ENCODE measurements at regions not wholly inside any gene's neighbourhood (a gene's known extent, or its start where the extent isn't known, plus 50 kb on each side); places are given as distances from the start of the nearest gene placed in this dataset.

GRCh38 chr9:118423721-118424120 is 719.5 kb downstream of the TLR4 start:
- Mint-ChIP-seq H3K9me3 (peaks cover 2 to 5% (median 3%) of the 10 kb centered on the region in 3 donors), H3K36me3 (no peaks in the 10 kb centered on the region), H3K4me3 (no peak overlapping the region), H3K27ac (no peak overlapping the region), H3K4me1 (no peaks in the 10 kb centered on the region), H3K27me3 (no peaks in the 10 kb centered on the region)
- ChIA-PET CTCF (no interaction called here), POLR2A (no interaction called here)
- Histone ChIP-seq H3K27ac (ENCODE audit: low read length) (no peak overlapping the region), H3K9me3 (no peaks in the 10 kb centered on the region), H3K27me3 (replicated peaks in 1 of 2; ENCODE audit: control insufficient read depth in 2 of 2, extremely low read depth in 1 of 2, insufficient read depth in 2 of 2, low read length in 1 of 2) (no peaks in the 10 kb centered on the region), H3K4me3 (ENCODE audit: control insufficient read depth in 1 of 2, extremely low read depth in 1 of 2, low read length in 1 of 2) (no peak overlapping the region), H3K4me1 (ENCODE audit: control insufficient read depth in 1 of 2, extremely low read depth in 1 of 2, insufficient read depth in 2 of 2, low read length in 2 of 2) (no peaks in the 10 kb centered on the region), H3K36me3 (ENCODE audit: control insufficient read depth in 2 of 2, extremely low read depth in 1 of 2, insufficient read depth in 1 of 2, low read length in 1 of 2) (no peaks in the 10 kb centered on the region)
- ATAC-seq (replicated peaks in 1 of 4) = no peak
- no peak for DNase-seq
- 93% methylated on average over 2 of the region's 4 CpGs for WGBS (ENCODE audit: insufficient coverage)

GRCh38 chr9:118426772-118427171 is 722.6 kb downstream of the TLR4 start:
- no peak overlapping the region for H3K4me3 ChIP-seq (ENCODE audit: control insufficient read depth in 1 of 2, extremely low read depth in 1 of 2, low read length in 1 of 2)
- POLR2A ChIA-PET = no interaction called here
- no CpG with 5 or more reads among the region's 1 CpG for WGBS (ENCODE audit: insufficient coverage)

GRCh38 chr9:118438810-118439209 is 734.6 kb downstream of the TLR4 start:
- H3K4me1 ChIP-seq (ENCODE audit: control insufficient read depth in 1 of 2, extremely low read depth in 1 of 2, insufficient read depth in 2 of 2, low read length in 2 of 2) = no peaks in the 10 kb centered on the region
- ATAC-seq (replicated peaks in 1 of 4) (no peak), DNase-seq (no peak)
- H3K9me3 ChIP-seq = no peaks in the 10 kb centered on the region
- H3K27me3 Mint-ChIP-seq = no peaks in the 10 kb centered on the region
- peaks cover 0 to 4% (median 0%) of the 10 kb centered on the region in 3 donors for H3K9me3 Mint-ChIP-seq
- POLR2A ChIA-PET = no interaction called here
- no peak overlapping the region for H3K4me3 ChIP-seq (ENCODE audit: control insufficient read depth in 1 of 2, extremely low read depth in 1 of 2, low read length in 1 of 2)
- H3K36me3 Mint-ChIP-seq = no peaks in the 10 kb centered on the region
- CTCF ChIA-PET = no interaction called here
- no peak overlapping the region for H3K27ac ChIP-seq (ENCODE audit: low read length)
- H3K4me1 Mint-ChIP-seq = no peaks in the 10 kb centered on the region
- H3K27me3 ChIP-seq (replicated peaks in 1 of 2; ENCODE audit: control insufficient read depth in 2 of 2, extremely low read depth in 1 of 2, insufficient read depth in 2 of 2, low read length in 1 of 2) = no peaks in the 10 kb centered on the region
- H3K27ac Mint-ChIP-seq = no peak overlapping the region
- 67% methylated on average over 1 of the region's 1 CpG for WGBS (ENCODE audit: insufficient coverage)
- H3K36me3 ChIP-seq (ENCODE audit: control insufficient read depth in 2 of 2, extremely low read depth in 1 of 2, insufficient read depth in 1 of 2, low read length in 1 of 2) = no peaks in the 10 kb centered on the region
- H3K4me3 Mint-ChIP-seq = no peak overlapping the region

More at GRCh38 chr9:118426772-118427171, 722.6 kb downstream of the TLR4 start:
- no peaks in the 10 kb centered on the region for H3K27me3 Mint-ChIP-seq
- Histone ChIP-seq H3K36me3 (ENCODE audit: control insufficient read depth in 2 of 2, extremely low read depth in 1 of 2, insufficient read depth in 1 of 2, low read length in 1 of 2) (no peaks in the 10 kb centered on the region), H3K27ac (ENCODE audit: low read length) (no peak overlapping the region), H3K27me3 (replicated peaks in 1 of 2; ENCODE audit: control insufficient read depth in 2 of 2, extremely low read depth in 1 of 2, insufficient read depth in 2 of 2, low read length in 1 of 2) (no peaks in the 10 kb centered on the region), H3K4me1 (ENCODE audit: control insufficient read depth in 1 of 2, extremely low read depth in 1 of 2, insufficient read depth in 2 of 2, low read length in 2 of 2) (no peaks in the 10 kb centered on the region), H3K9me3 (no peaks in the 10 kb centered on the region)
- CTCF ChIA-PET = no interaction called here
- H3K36me3 Mint-ChIP-seq = no peaks in the 10 kb centered on the region
- H3K27ac Mint-ChIP-seq = no peak overlapping the region
- ATAC-seq (replicated peaks in 1 of 4) = no peak
- H3K4me1 Mint-ChIP-seq = no peaks in the 10 kb centered on the region
- no peak for DNase-seq
- peaks cover 3 to 5% (median 4%) of the 10 kb centered on the region in 3 donors for H3K9me3 Mint-ChIP-seq
- H3K4me3 Mint-ChIP-seq = no peak overlapping the region

- no peak for ATAC-seq (replicated peaks in 1 of 4)
- no peaks in the 10 kb centered on the region for H3K36me3 ChIP-seq (ENCODE audit: control insufficient read depth in 2 of 2, extremely low read depth in 1 of 2, insufficient read depth in 1 of 2, low read length in 1 of 2)
- Mint-ChIP-seq H3K27ac (no peak overlapping the region), H3K36me3 (no peaks in the 10 kb centered on the region), H3K4me1 (no peaks in the 10 kb centered on the region), H3K27me3 (no peaks in the 10 kb centered on the region), H3K9me3 (peaks cover 0 to 4% (median 0%) of the 10 kb centered on the region in 3 donors), H3K4me3 (no peak overlapping the region)
- WGBS (ENCODE audit: insufficient coverage) = no CpG with 5 or more reads among the region's 4 CpGs
- no peak for DNase-seq
- H3K9me3 ChIP-seq = no peaks in the 10 kb centered on the region
- H3K4me3 ChIP-seq (ENCODE audit: control insufficient read depth in 1 of 2, extremely low read depth in 1 of 2, low read length in 1 of 2) = no peak overlapping the region
- ChIA-PET CTCF (no interaction called here), POLR2A (no interaction called here)
- no peaks in the 10 kb centered on the region for H3K27me3 ChIP-seq (replicated peaks in 1 of 2; ENCODE audit: control insufficient read depth in 2 of 2, extremely low read depth in 1 of 2, insufficient read depth in 2 of 2, low read length in 1 of 2)
- no peaks in the 10 kb centered on the region for H3K4me1 ChIP-seq (ENCODE audit: control insufficient read depth in 1 of 2, extremely low read depth in 1 of 2, insufficient read depth in 2 of 2, low read length in 2 of 2)
- H3K27ac ChIP-seq (ENCODE audit: low read length) = no peak overlapping the region
Observed at GRCh38 chr9:118439441-118439840, 735.2 kb downstream of the TLR4 start.

GRCh38 chr9:118444403-118444802 is 740.2 kb downstream of the TLR4 start:
- Mint-ChIP-seq H3K4me1 (no peaks in the 10 kb centered on the region), H3K27ac (no peak overlapping the region), H3K36me3 (no peaks in the 10 kb centered on the region), H3K27me3 (no peaks in the 10 kb centered on the region), H3K4me3 (no peak overlapping the region), H3K9me3 (no peaks in the 10 kb centered on the region)
- H3K27me3 ChIP-seq (replicated peaks in 1 of 2; ENCODE audit: control insufficient read depth in 2 of 2, extremely low read depth in 1 of 2, insufficient read depth in 2 of 2, low read length in 1 of 2) = no peaks in the 10 kb centered on the region
- no peak for ATAC-seq (replicated peaks in 1 of 4)
- ChIA-PET CTCF (no interaction called here), POLR2A (no interaction called here)
- H3K4me3 ChIP-seq (ENCODE audit: control insufficient read depth in 1 of 2, extremely low read depth in 1 of 2, low read length in 1 of 2) = no peak overlapping the region
- no peak overlapping the region for H3K27ac ChIP-seq (ENCODE audit: low read length)
- no peaks in the 10 kb centered on the region for H3K4me1 ChIP-seq (ENCODE audit: control insufficient read depth in 1 of 2, extremely low read depth in 1 of 2, insufficient read depth in 2 of 2, low read length in 2 of 2)
- WGBS (ENCODE audit: insufficient coverage) = no CpG with 5 or more reads among the region's 5 CpGs
- no peaks in the 10 kb centered on the region for H3K36me3 ChIP-seq (ENCODE audit: control insufficient read depth in 2 of 2, extremely low read depth in 1 of 2, insufficient read depth in 1 of 2, low read length in 1 of 2)
- DNase-seq = no peak
- no peaks in the 10 kb centered on the region for H3K9me3 ChIP-seq

GRCh38 chr9:118446943-118447639 is 742.9 kb downstream of the TLR4 start:
- ATAC-seq (replicated peaks in 1 of 4) (no peak), DNase-seq (no peak)
- no peak overlapping the region for H3K4me3 ChIP-seq (ENCODE audit: control insufficient read depth in 1 of 2, extremely low read depth in 1 of 2, low read length in 1 of 2)
- Mint-ChIP-seq H3K27me3 (no peaks in the 10 kb centered on the region), H3K4me1 (no peaks in the 10 kb centered on the region), H3K36me3 (no peaks in the 10 kb centered on the region), H3K4me3 (no peak overlapping the region), H3K9me3 (no peaks in the 10 kb centered on the region), H3K27ac (no peak overlapping the region)
- POLR2A ChIA-PET = no interaction called here
- no peak overlapping the region for H3K27ac ChIP-seq (ENCODE audit: low read length)
- WGBS (ENCODE audit: insufficient coverage) = 87% methylated on average over 6 of the region's 9 CpGs
- no peaks in the 10 kb centered on the region for H3K27me3 ChIP-seq (replicated peaks in 1 of 2; ENCODE audit: control insufficient read depth in 2 of 2, extremely low read depth in 1 of 2, insufficient read depth in 2 of 2, low read length in 1 of 2)
- H3K9me3 ChIP-seq = no peaks in the 10 kb centered on the region
- H3K36me3 ChIP-seq (ENCODE audit: control insufficient read depth in 2 of 2, extremely low read depth in 1 of 2, insufficient read depth in 1 of 2, low read length in 1 of 2) = no peaks in the 10 kb centered on the region
- CTCF ChIA-PET = no interaction called here
- no peaks in the 10 kb centered on the region for H3K4me1 ChIP-seq (ENCODE audit: control insufficient read depth in 1 of 2, extremely low read depth in 1 of 2, insufficient read depth in 2 of 2, low read length in 2 of 2)

- Mint-ChIP-seq H3K27me3 (no peaks in the 10 kb centered on the region), H3K36me3 (no peaks in the 10 kb centered on the region), H3K27ac (no peak overlapping the region), H3K4me1 (no peaks in the 10 kb centered on the region), H3K4me3 (no peak overlapping the region), H3K9me3 (peaks cover 0 to 8% (median 0%) of the 10 kb centered on the region in 3 donors)
- ChIA-PET POLR2A (no interaction called here), CTCF (no interaction called here)
- no peaks in the 10 kb centered on the region for H3K4me1 ChIP-seq (ENCODE audit: control insufficient read depth in 1 of 2, extremely low read depth in 1 of 2, insufficient read depth in 2 of 2, low read length in 2 of 2)
- no peak overlapping the region for H3K4me3 ChIP-seq (ENCODE audit: control insufficient read depth in 1 of 2, extremely low read depth in 1 of 2, low read length in 1 of 2)
- DNase-seq (no peak), ATAC-seq (replicated peaks in 1 of 4) (no peak)
- no peaks in the 10 kb centered on the region for H3K9me3 ChIP-seq
- H3K27me3 ChIP-seq (replicated peaks in 1 of 2; ENCODE audit: control insufficient read depth in 2 of 2, extremely low read depth in 1 of 2, insufficient read depth in 2 of 2, low read length in 1 of 2) = no peaks in the 10 kb centered on the region
- no peaks in the 10 kb centered on the region for H3K36me3 ChIP-seq (ENCODE audit: control insufficient read depth in 2 of 2, extremely low read depth in 1 of 2, insufficient read depth in 1 of 2, low read length in 1 of 2)
- WGBS (ENCODE audit: insufficient coverage) = no CpG with 5 or more reads among the region's 2 CpGs
- H3K27ac ChIP-seq (ENCODE audit: low read length) = no peak overlapping the region
Observed at GRCh38 chr9:118449554-118449953, 745.4 kb downstream of the TLR4 start.

All from T-cell (primary cell).